ENCODE measurements at regions not wholly inside any gene's neighbourhood (a gene's known extent, or its start where the extent isn't known, plus 50 kb on each side); places are given as distances from the start of the nearest gene placed in this dataset.

- 62 to 68% methylated on average over 3 of the region's 3 CpGs for WGBS, 2 donors
- H3K36me3 ChIP-seq: no peaks in the 10 kb centered on the region
These were observed 382.5 kb upstream of the ATP2B1 start for GRCh38 chr12:90090929-90091651.

GRCh38 chr12:90086281-90086680 lies 377.6 kb upstream of the ATP2B1 start:
- Histone ChIP-seq H3K9me3 (no peaks in the 10 kb centered on the region), H3K4me1 (no peaks in the 10 kb centered on the region), H3K4me3 (replicated peaks in 1 of 3) (no peak overlapping the region), H3K27ac (no peak overlapping the region), H3K27me3 (no peaks in the 10 kb centered on the region), H3K36me3 (no peaks in the 10 kb centered on the region)
- 84 to 90% methylated on average over 1 of the region's 1 CpG for WGBS, 2 donors
- no peak for DNase-seq
- intact Hi-C loops (cut with DNase I): no loop called here
- TF ChIP-seq POLR2A (IDR thresholded peaks at IDR 0.05) (no peak), CTCF (IDR thresholded peaks at IDR 0.05) (no peak)

More at GRCh38 chr12:90090929-90091651, 382.5 kb upstream of the ATP2B1 start:
- DNase-seq: no peak
- H3K27ac ChIP-seq: no peak overlapping the region
- H3K27me3 ChIP-seq: no peaks in the 10 kb centered on the region
- H3K4me3 ChIP-seq (replicated peaks in 1 of 3): no peak overlapping the region
- TF ChIP-seq CTCF (IDR thresholded peaks at IDR 0.05): no peak
- TF ChIP-seq POLR2A (IDR thresholded peaks at IDR 0.05): no peak
- intact Hi-C loops (cut with DNase I): no loop called here
- no peaks in the 10 kb centered on the region for H3K4me1 ChIP-seq
- no peaks in the 10 kb centered on the region for H3K9me3 ChIP-seq

- H3K9me3 ChIP-seq: no peaks in the 10 kb centered on the region
- no peaks in the 10 kb centered on the region for H3K36me3 ChIP-seq
- WGBS, 2 donors: 58 to 69% methylated on average over 3 of the region's 3 CpGs
These were observed 377.0 kb upstream of the ATP2B1 start for GRCh38 chr12:90085494-90086274.

DNA sequence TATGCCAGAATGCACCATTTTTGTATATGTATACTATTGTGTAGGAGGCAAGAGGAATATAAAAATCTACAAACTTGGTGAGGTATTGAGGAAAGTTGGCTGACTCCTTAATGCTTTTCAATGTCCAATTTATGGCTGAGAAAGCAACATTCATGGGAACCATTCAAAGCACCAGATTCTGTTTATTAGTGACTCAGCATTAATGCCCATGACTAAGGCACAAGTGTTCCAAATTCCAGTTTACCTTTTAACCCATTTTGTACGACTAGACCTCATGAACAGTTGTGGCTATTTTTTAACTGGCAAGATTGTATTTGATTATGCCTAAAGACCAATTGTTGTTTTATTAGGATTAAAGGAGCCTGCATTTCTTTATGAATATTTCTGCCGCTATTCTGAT lies 375.4 kb upstream of the ATP2B1 start:
- H3K9me3 ChIP-seq: no peaks in the 10 kb centered on the region
- H3K27ac ChIP-seq: no peak overlapping the region
- no peaks in the 10 kb centered on the region for H3K36me3 ChIP-seq
- DNase-seq: no peak
- H3K27me3 ChIP-seq: no peaks in the 10 kb centered on the region
- WGBS, 2 donors: 96 to 98% methylated on average over 2 of the region's 2 CpGs
- intact Hi-C loops (cut with DNase I): no loop called here
- H3K4me1 ChIP-seq: no peaks in the 10 kb centered on the region
- TF ChIP-seq CTCF (IDR thresholded peaks at IDR 0.05): no peak
- TF ChIP-seq POLR2A (IDR thresholded peaks at IDR 0.05): no peak
- no peak overlapping the region for H3K4me3 ChIP-seq (replicated peaks in 1 of 3)

More at GRCh38 chr12:90085494-90086274, 377.0 kb upstream of the ATP2B1 start:
- Histone ChIP-seq H3K27me3 (no peaks in the 10 kb centered on the region), H3K27ac (no peak overlapping the region), H3K4me3 (replicated peaks in 1 of 3) (no peak overlapping the region), H3K4me1 (no peaks in the 10 kb centered on the region)
- intact Hi-C loops (cut with DNase I): no loop called here
- TF ChIP-seq CTCF (IDR thresholded peaks at IDR 0.05) (no peak), POLR2A (IDR thresholded peaks at IDR 0.05) (no peak)
- DNase-seq: no peak

DNA sequence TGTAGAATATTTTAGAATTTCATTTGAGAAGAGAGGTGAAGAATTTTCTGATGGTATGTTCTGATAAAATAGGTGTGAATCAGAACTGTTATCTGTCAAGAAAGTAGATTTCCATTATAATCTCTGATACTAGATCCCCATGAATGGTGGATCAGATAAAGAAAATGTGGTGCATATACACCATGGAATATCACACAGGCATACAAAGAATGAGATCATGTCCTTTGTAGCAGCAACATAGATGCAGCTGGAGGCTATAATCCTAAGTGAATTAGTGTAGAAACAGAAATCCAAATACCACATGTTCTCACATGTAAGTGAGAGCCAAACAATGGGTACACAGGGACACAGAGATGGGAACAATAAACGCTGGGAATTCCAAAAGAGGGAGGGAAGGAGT lies 372.0 kb upstream of the ATP2B1 start:
- TF ChIP-seq CTCF (IDR thresholded peaks at IDR 0.05): no peak
- no peak for TF ChIP-seq POLR2A (IDR thresholded peaks at IDR 0.05)
- Histone ChIP-seq H3K4me3 (replicated peaks in 1 of 3) (no peak overlapping the region), H3K9me3 (no peaks in the 10 kb centered on the region), H3K4me1 (no peaks in the 10 kb centered on the region), H3K27me3 (no peaks in the 10 kb centered on the region), H3K27ac (no peak overlapping the region), H3K36me3 (no peaks in the 10 kb centered on the region)
- DNase-seq: no peak
- intact Hi-C loops (cut with DNase I): no loop called here
- 48 to 67% methylated on average over 1 of the region's 1 CpG for WGBS, 2 donors

All from thyroid gland (tissue), 4 donors.